GM10266 (cell line): ENCODE measurements at regions not wholly inside any gene's neighbourhood (a gene's known extent, or its start where the extent isn't known, plus 50 kb on each side); places are given as distances from the start of the nearest gene placed in this dataset.

Source experiments
- DNase-seq: peaks from one replicate; pipeline ENCODE4 v3.0.0; 2012; ENCODE audit errors: extremely low spot score
- TF ChIP-seq, protein P1 (sequence below): IDR thresholded peaks from 2 replicates; pipeline ENCODE4 v1.5.1; 2012; ENCODE audit warnings: mild to moderate bottlenecking, low read depth; ENCODE audit not compliant: control insufficient read depth, insufficient read depth; ENCODE audit errors: missing control alignments

DNA sequence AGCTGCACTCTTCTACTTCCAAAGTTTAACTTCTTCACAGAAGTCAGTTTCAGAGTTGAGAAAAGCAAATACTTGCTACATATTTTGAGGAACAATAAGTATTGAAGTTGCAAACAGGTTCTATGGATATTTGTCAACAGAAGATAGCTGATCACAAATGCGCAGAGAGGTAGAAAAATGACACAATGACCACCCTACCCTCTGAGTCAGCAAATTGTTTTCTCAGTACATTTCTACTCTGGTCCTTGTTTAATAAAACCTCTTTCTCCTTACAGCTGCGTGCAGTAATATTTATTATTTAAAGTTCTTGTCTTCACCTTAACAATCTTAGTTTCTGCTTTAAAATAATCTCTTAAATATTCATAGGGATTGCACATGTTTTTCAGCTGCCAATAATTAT is 855.1 kb upstream of the CTNND2 start:
- TF ChIP-seq, protein P1, sequence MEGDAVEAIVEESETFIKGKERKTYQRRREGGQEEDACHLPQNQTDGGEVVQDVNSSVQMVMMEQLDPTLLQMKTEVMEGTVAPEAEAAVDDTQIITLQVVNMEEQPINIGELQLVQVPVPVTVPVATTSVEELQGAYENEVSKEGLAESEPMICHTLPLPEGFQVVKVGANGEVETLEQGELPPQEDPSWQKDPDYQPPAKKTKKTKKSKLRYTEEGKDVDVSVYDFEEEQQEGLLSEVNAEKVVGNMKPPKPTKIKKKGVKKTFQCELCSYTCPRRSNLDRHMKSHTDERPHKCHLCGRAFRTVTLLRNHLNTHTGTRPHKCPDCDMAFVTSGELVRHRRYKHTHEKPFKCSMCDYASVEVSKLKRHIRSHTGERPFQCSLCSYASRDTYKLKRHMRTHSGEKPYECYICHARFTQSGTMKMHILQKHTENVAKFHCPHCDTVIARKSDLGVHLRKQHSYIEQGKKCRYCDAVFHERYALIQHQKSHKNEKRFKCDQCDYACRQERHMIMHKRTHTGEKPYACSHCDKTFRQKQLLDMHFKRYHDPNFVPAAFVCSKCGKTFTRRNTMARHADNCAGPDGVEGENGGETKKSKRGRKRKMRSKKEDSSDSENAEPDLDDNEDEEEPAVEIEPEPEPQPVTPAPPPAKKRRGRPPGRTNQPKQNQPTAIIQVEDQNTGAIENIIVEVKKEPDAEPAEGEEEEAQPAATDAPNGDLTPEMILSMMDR = no peak
- DNase-seq = no peak

DNA sequence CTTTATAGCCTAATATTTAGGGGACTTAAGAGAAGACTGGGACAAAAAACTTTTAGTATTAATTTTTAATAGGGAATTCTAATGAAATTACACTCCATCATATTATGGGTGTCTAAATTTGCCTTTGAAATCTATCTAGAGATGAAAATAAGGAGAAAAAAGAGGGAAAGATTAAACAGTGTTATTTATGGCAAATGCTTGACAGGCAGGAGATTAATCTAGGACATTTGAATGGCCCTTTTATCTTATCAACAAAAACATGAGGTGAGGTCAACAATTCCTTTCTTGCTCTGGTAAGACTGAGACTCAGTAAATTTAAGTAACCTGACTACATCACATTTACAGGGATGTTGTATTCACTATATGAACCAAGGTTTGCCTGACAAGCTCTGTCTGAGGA is 852.8 kb upstream of the CTNND2 start:
- no peak for DNase-seq
- TF ChIP-seq, protein P1 = no peak

DNA sequence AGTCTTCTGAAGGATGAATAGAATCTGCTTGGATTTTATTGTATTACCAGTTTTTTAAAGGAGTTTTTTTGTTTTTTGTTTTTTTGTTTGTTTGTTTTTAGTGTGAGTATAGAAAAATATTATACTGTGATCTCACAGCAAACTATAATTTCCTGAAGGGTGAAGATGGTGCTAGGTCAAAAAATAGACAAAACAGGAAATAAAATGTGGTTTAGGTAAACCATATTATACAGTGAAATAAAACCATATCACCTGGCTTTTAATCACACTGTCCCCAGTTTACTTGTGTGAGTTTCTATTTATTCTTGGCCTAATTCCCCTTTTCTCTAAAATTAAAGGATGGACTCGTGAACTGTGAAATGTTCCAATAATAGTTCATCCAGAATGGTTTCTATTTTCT is 841.3 kb upstream of the CTNND2 start:
- no peak for DNase-seq
- TF ChIP-seq, protein P1 = no peak

DNA sequence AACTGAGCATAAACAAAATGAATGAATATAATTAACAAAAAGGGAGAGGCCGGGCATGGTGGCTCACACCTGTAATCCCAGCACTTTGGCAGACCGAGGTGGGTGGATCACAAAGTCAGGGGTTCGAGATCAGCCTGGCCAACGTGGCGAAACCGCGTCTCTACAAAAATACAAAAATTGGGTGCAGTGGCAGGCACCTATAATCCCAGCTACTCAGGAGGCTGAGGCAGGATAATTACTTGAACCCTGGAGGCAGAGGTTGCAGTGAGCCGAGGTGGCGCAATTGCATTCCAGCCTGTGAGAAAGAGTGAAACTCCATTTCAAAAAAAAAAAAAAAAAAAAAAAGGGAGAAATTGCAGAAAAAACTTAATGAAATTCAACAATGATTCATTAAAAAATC is 839.3 kb upstream of the CTNND2 start:
- DNase-seq = no peak
- TF ChIP-seq, protein P1 = no peak

DNA sequence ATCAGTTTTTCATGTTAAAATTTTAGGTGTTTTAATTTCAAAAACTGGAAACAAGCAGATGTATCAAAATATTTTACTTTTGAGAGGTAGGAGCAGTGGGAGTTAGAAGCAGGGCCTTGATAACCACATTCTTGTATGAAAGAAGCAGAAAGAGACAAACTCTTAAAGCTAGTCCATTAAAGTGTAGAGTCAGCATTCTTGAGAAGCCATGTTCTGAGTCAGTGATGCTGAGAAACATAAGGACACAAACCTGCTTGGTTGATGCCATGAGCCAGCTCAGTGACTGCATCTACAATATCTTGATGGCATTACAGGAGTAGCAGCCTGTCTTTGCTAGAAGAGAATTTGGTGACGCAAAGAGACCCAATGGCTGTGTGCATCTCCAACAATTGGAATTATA is 826.1 kb upstream of the CTNND2 start:
- TF ChIP-seq, protein P1 = no peak
- no peak for DNase-seq

DNA sequence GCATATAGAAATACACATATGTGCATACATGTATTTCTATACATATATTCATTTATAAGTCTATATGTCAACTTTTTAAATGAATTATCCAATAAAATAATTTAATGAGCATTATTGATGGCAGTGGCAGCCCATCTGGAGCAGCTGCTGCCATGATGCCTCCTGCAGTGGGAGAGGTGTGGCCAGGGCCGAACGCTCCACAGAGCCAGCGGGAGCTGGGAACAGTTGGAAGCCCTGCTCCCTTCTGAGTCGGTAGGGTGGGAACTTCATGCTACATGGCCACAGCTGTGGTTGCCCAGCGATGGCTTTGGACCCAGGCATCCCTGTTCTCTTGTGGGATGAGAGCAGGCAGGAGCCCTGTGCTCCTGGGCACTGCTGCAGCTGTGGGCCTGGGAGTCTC is 812.4 kb upstream of the CTNND2 start:
- TF ChIP-seq, protein P1 = no peak
- no peak for DNase-seq

DNA sequence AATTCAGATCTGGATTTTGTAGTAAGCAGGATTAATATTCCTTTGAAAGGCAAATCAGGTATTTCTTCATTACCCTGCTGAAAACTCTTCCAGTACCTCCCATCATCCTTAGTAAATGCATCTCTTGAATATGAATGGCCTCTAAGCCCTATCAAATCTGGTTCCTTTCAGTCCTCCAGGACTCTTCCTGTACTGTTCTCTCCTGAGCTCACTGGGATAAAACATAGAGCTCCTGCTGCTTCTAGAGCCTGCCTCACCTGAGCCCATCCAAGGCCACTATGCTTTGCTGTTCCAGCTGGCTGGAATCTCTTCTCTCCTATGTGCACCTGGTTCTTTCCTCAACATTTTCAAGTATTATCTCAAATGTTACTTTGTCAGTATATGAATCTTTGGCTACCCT is 803.3 kb upstream of the CTNND2 start:
- TF ChIP-seq, protein P1 = no peak
- DNase-seq = no peak
